ENCODE measurements at regions not wholly inside any gene's neighbourhood (a gene's known extent, or its start where the extent isn't known, plus 50 kb on each side); places are given as distances from the start of the nearest gene placed in this dataset.

- in situ Hi-C loops (cut with HindIII; ENCODE audit: low pct_ligation_motif_present, low sequenced_read_pairs): no loop called here
- no peaks in the 10 kb centered on the region for H3K36me3 ChIP-seq (replicated peaks)
- TF ChIP-seq CTCF (IDR thresholded peaks at IDR 0.05; ENCODE audit: low read depth, low read length, missing control alignments): no peak
- H3K4me3 ChIP-seq (ENCODE audit: low read depth, low read length): no peak overlapping the region
- no peaks in the 10 kb centered on the region for H3K27me3 ChIP-seq (replicated peaks)
- no peak overlapping the region for H3K27ac ChIP-seq
- DNase-seq: no peak
These were observed 124.2 kb downstream of the PPP1R3A start for GRCh38 chr7:113794573-113794972.

GRCh38 chr7:113793171-113793570 lies 125.6 kb downstream of the PPP1R3A start:
- H3K36me3 ChIP-seq (replicated peaks): no peaks in the 10 kb centered on the region
- H3K27ac ChIP-seq: no peak overlapping the region
- H3K27me3 ChIP-seq (replicated peaks): no peaks in the 10 kb centered on the region
- TF ChIP-seq CTCF (IDR thresholded peaks at IDR 0.05; ENCODE audit: low read depth, low read length, missing control alignments): no peak
- DNase-seq: no peak
- no peak overlapping the region for H3K4me3 ChIP-seq (ENCODE audit: low read depth, low read length)
- in situ Hi-C loops (cut with HindIII; ENCODE audit: low pct_ligation_motif_present, low sequenced_read_pairs): no loop called here

- no peak for TF ChIP-seq CTCF (IDR thresholded peaks at IDR 0.05; ENCODE audit: low read depth, low read length, missing control alignments)
- H3K27me3 ChIP-seq (replicated peaks): no peaks in the 10 kb centered on the region
- H3K4me3 ChIP-seq (ENCODE audit: low read depth, low read length): no peak overlapping the region
- no peaks in the 10 kb centered on the region for H3K36me3 ChIP-seq (replicated peaks)
- in situ Hi-C loops (cut with HindIII; ENCODE audit: low pct_ligation_motif_present, low sequenced_read_pairs): no loop called here
- H3K27ac ChIP-seq: no peak overlapping the region
- no peak for DNase-seq
These were observed 128.8 kb downstream of the PPP1R3A start for GRCh38 chr7:113790025-113790424.

- H3K27me3 ChIP-seq (replicated peaks): no peaks in the 10 kb centered on the region
- DNase-seq: no peak
- in situ Hi-C loops (cut with HindIII; ENCODE audit: low pct_ligation_motif_present, low sequenced_read_pairs): no loop called here
- no peak for TF ChIP-seq CTCF (IDR thresholded peaks at IDR 0.05; ENCODE audit: low read depth, low read length, missing control alignments)
- no peak overlapping the region for H3K4me3 ChIP-seq (ENCODE audit: low read depth, low read length)
- H3K36me3 ChIP-seq (replicated peaks): no peaks in the 10 kb centered on the region
- H3K27ac ChIP-seq: no peak overlapping the region
These were observed 131.7 kb downstream of the PPP1R3A start for GRCh38 chr7:113787106-113787505.

GRCh38 chr7:113784956-113785355 lies 133.9 kb downstream of the PPP1R3A start:
- Histone ChIP-seq H3K27me3 (replicated peaks) (no peaks in the 10 kb centered on the region), H3K27ac (no peak overlapping the region), H3K36me3 (replicated peaks) (no peaks in the 10 kb centered on the region), H3K4me3 (ENCODE audit: low read depth, low read length) (no peak overlapping the region)
- TF ChIP-seq CTCF (IDR thresholded peaks at IDR 0.05; ENCODE audit: low read depth, low read length, missing control alignments): no peak
- in situ Hi-C loops (cut with HindIII; ENCODE audit: low pct_ligation_motif_present, low sequenced_read_pairs): no loop called here
- DNase-seq: no peak

GRCh38 chr7:113784316-113784715 lies 134.5 kb downstream of the PPP1R3A start:
- no peak for DNase-seq
- no peak overlapping the region for H3K4me3 ChIP-seq (ENCODE audit: low read depth, low read length)
- H3K27me3 ChIP-seq (replicated peaks): no peaks in the 10 kb centered on the region
- no peaks in the 10 kb centered on the region for H3K36me3 ChIP-seq (replicated peaks)
- no peak for TF ChIP-seq CTCF (IDR thresholded peaks at IDR 0.05; ENCODE audit: low read depth, low read length, missing control alignments)
- in situ Hi-C loops (cut with HindIII; ENCODE audit: low pct_ligation_motif_present, low sequenced_read_pairs): no loop called here
- no peak overlapping the region for H3K27ac ChIP-seq

Data from brain microvascular endothelial cell (primary cell).